ENCODE measurements at regions not wholly inside any gene's neighbourhood (a gene's known extent, or its start where the extent isn't known, plus 50 kb on each side); places are given as distances from the start of the nearest gene placed in this dataset.
"Not testable (repeated sequence)": the region's sequence is repeated elsewhere in the genome, so short reads cannot be mapped to it uniquely, and the experiment has no call there.

DNA sequence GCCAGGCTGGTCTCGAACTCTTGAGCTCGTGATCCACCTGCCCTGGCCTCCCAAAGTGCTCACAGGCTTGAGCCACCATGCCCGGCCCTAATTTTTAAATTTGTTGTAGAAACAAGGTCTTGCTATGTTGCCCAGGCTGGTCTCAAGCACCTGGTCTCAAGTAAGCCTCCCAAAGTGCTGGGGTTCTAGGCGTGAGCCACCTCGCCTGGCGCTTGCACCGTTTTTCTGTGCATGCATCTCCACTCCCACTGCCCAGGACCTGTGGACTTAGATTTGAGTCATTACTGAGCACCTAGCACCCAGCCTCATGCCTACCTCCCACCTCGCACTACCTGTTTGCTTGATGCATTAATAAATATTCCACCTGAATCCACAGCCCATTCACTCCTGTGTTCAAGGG lies 1359.1 kb downstream of the CDH12 start:
- FAIRE-seq; H3K9ac ChIP-seq (replicated peaks; ENCODE audit: extremely low read depth, insufficient read depth, low read length); DNase-seq (ENCODE audit: low read depth, low spot score); H3K9me3 ChIP-seq (replicated peaks; ENCODE audit: control insufficient read depth, insufficient read depth, low read length); H3K79me2 ChIP-seq (ENCODE audit: control insufficient read depth, insufficient read depth, low read length); H3K9me1 ChIP-seq (replicated peaks; ENCODE audit: control insufficient read depth, extremely low read depth, insufficient read depth, low read length); CTCF ChIA-PET; H2AFZ ChIP-seq (ENCODE audit: low read depth, low read length); H3K4me3 ChIP-seq (replicated peaks in 1 of 3; ENCODE audit: insufficient read depth in 1 of 3, low read depth in 1 of 3, low read length in 3 of 3); H3K4me2 ChIP-seq (ENCODE audit: insufficient read depth, low read length); H3K36me3 ChIP-seq (ENCODE audit: control insufficient read depth in 2 of 2, extremely low read depth in 1 of 2, insufficient read depth in 2 of 2, low read length in 2 of 2); H3K27me3 ChIP-seq (ENCODE audit: control insufficient read depth in 2 of 2, insufficient read depth in 2 of 2, low read length in 2 of 2); H4K20me1 ChIP-seq (replicated peaks; ENCODE audit: control insufficient read depth, extremely low read depth, insufficient read depth, low read length); BruUV-seq (replicated peaks); intact Hi-C loops (cut with micrococcal nuclease); H3K27ac ChIP-seq (ENCODE audit: insufficient read depth, low read depth, low read length); POLR2A ChIA-PET; H3K4me1 ChIP-seq (ENCODE audit: control insufficient read depth, extremely low read depth, insufficient read depth, low read length); dilution Hi-C loops (cut with MboI; ENCODE audit: extremely low pct_ligation_motif_present, low sequenced_read_pairs): not testable (repeated sequence)

DNA sequence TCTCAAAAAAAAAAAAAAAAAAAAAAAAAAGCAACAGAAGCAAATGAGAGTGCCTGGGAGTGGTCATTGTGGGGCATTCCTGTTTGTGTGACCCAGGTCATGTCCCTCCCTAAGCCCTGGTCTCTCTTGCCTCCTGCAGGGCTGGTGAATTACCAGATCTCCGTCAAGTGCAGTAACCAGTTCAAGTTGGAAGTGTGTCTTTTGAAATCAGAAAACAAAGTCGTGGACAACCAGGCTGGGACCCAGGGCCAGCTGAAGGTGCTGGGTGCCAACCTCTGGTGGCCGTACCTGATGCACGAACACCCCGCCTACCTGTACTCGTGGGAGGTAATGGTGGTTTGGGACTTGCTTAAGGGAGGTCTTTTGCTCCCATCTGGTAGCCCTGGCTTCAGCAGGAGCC lies 1362.0 kb downstream of the CDH12 start:
- H4K20me1 ChIP-seq (replicated peaks; ENCODE audit: control insufficient read depth, extremely low read depth, insufficient read depth, low read length); H3K4me2 ChIP-seq (ENCODE audit: insufficient read depth, low read length); FAIRE-seq; dilution Hi-C loops (cut with MboI; ENCODE audit: extremely low pct_ligation_motif_present, low sequenced_read_pairs); CTCF ChIA-PET; H3K9me1 ChIP-seq (replicated peaks; ENCODE audit: control insufficient read depth, extremely low read depth, insufficient read depth, low read length); H2AFZ ChIP-seq (ENCODE audit: low read depth, low read length); DNase-seq (ENCODE audit: low read depth, low spot score); H3K9me3 ChIP-seq (replicated peaks; ENCODE audit: control insufficient read depth, insufficient read depth, low read length); H3K9ac ChIP-seq (replicated peaks; ENCODE audit: extremely low read depth, insufficient read depth, low read length); H3K27ac ChIP-seq (ENCODE audit: insufficient read depth, low read depth, low read length); intact Hi-C loops (cut with micrococcal nuclease); H3K36me3 ChIP-seq (ENCODE audit: control insufficient read depth in 2 of 2, extremely low read depth in 1 of 2, insufficient read depth in 2 of 2, low read length in 2 of 2); H3K79me2 ChIP-seq (ENCODE audit: control insufficient read depth, insufficient read depth, low read length); POLR2A ChIA-PET; BruUV-seq (replicated peaks); H3K27me3 ChIP-seq (ENCODE audit: control insufficient read depth in 2 of 2, insufficient read depth in 2 of 2, low read length in 2 of 2); H3K4me3 ChIP-seq (replicated peaks in 1 of 3; ENCODE audit: insufficient read depth in 1 of 3, low read depth in 1 of 3, low read length in 3 of 3); H3K4me1 ChIP-seq (ENCODE audit: control insufficient read depth, extremely low read depth, insufficient read depth, low read length): not testable (repeated sequence)

DNA sequence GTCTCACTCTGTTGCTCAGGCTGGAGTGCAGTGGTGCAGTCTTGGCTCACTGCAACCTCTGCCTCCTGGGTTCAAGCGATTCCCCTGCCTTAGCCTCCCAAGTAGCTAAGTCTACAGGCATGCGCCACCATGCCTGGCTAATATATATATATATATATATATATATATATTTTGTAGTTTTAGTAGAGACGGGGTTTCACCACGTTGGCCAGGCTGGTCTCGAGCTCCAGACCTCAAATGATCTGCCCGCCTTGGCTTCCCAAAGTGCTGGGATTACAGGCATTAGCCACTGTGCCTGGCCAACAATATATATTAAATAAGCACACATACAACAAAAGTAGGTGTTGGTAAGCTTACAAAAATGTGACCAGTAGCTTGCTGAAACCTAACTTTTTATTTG lies 1364.3 kb downstream of the CDH12 start:
- not testable (repeated sequence) for H3K79me2 ChIP-seq (ENCODE audit: control insufficient read depth, insufficient read depth, low read length); FAIRE-seq

More for the DNA sequence above, 1364.3 kb downstream of the CDH12 start:
- H3K27ac ChIP-seq (ENCODE audit: insufficient read depth, low read depth, low read length); intact Hi-C loops (cut with micrococcal nuclease); H3K27me3 ChIP-seq (ENCODE audit: control insufficient read depth in 2 of 2, insufficient read depth in 2 of 2, low read length in 2 of 2); H3K4me2 ChIP-seq (ENCODE audit: insufficient read depth, low read length); POLR2A ChIA-PET; H3K9ac ChIP-seq (replicated peaks; ENCODE audit: extremely low read depth, insufficient read depth, low read length); H4K20me1 ChIP-seq (replicated peaks; ENCODE audit: control insufficient read depth, extremely low read depth, insufficient read depth, low read length); H3K4me1 ChIP-seq (ENCODE audit: control insufficient read depth, extremely low read depth, insufficient read depth, low read length); BruUV-seq (replicated peaks); H3K4me3 ChIP-seq (replicated peaks in 1 of 3; ENCODE audit: insufficient read depth in 1 of 3, low read depth in 1 of 3, low read length in 3 of 3); H3K36me3 ChIP-seq (ENCODE audit: control insufficient read depth in 2 of 2, extremely low read depth in 1 of 2, insufficient read depth in 2 of 2, low read length in 2 of 2); CTCF ChIA-PET; H3K9me1 ChIP-seq (replicated peaks; ENCODE audit: control insufficient read depth, extremely low read depth, insufficient read depth, low read length); H3K9me3 ChIP-seq (replicated peaks; ENCODE audit: control insufficient read depth, insufficient read depth, low read length); dilution Hi-C loops (cut with MboI; ENCODE audit: extremely low pct_ligation_motif_present, low sequenced_read_pairs); DNase-seq (ENCODE audit: low read depth, low spot score); H2AFZ ChIP-seq (ENCODE audit: low read depth, low read length): not testable (repeated sequence)

Data from endothelial cell of umbilical vein (primary cell).